ENCODE measurements at regions not wholly inside any gene's neighbourhood (a gene's known extent, or its start where the extent isn't known, plus 50 kb on each side); places are given as distances from the start of the nearest gene placed in this dataset.

DNA sequence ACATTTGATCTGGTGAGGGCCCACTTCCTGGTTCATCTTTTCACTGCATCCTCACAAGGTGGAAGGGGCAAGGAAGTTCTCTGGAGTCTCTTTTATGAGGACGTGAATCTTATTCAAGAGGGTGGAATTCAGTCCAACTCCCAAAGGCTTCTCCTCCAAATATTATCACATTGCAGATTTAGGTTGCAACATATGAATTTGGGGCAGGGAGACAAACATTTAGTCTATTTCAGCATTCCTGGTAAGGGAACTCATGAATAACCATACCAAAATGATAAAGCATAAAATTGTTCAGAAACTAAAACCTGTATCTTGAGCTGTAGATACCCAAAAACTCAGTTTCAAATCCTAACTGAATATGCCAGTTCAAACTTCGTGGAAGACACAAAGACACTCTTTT is 246.8 kb downstream of the QDPR start:
- TF ChIP-seq CTCF (IDR thresholded peaks at IDR 0.05; ENCODE audit: insufficient read depth, low read length): no peak
- H3K4me3 ChIP-seq (ENCODE audit: low read depth, low read length): no peak overlapping the region
- peak; percentile 55 for DNase-seq (ENCODE audit: low read depth)

DNA sequence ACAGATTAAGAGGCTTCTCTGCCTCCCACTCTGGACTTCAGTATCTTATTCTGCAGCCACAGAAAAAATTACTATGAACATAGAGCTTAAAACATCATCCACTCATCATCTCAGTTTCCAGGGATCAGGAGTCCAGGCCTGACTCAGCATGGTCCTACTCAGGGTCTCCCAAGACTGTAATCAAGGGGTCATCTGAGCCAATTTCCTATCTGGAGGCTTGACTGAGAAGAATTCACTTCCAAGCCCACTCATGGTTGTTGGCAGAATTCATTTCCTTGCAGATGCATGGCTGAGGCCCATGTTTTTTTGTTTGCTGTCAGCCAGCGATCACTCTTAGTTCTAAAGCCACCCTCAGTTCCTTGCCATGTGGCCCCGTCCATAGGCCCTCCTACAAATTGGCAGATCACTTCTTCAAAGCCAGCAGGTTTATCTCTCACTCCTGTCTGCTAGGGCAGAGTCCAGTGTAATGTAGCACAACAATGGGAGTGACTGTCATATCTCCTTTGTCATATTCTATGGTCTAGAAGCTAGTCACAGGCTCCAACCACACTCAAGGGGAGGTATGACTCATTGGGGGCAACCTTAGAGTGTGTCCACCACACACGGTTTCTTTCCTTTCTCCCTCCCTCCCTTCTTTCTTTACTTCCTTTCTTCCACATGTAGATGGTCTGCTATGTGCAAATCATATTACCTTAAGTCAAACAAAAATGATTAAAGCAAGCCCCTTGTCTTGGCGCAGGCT is 251.6 kb downstream of the QDPR start:
- DNase-seq (ENCODE audit: low read depth): peak; percentile 47
- H3K4me3 ChIP-seq (ENCODE audit: low read depth, low read length): no peak overlapping the region
- TF ChIP-seq CTCF (IDR thresholded peaks at IDR 0.05; ENCODE audit: insufficient read depth, low read length): no peak

- no peak for TF ChIP-seq CTCF (IDR thresholded peaks at IDR 0.05; ENCODE audit: insufficient read depth, low read length)
- DNase-seq (ENCODE audit: low read depth): no peak
- no peak overlapping the region for H3K4me3 ChIP-seq (ENCODE audit: low read depth, low read length)
Observed at GRCh38 chr4:17258106-17258505, 253.8 kb downstream of the QDPR start.

DNA sequence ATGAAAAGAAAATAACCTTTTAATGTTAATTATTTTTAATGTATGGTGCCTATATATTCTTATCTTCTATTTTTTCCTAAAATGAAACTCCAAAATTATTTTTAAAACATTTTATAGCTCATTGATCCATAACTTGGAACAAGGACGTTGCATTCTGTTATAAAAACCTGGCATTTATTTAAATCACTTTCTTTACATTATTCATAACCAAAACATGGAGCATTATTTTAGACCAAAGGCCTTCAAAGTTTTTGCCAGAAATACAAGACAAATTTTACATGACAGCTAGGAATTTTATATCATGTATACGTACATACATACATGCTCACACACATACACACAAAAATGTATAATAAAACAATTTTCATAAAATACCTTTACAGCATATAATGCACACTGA is 259.8 kb downstream of the QDPR start:
- no peak for DNase-seq (ENCODE audit: low read depth)
- no peak overlapping the region for H3K4me3 ChIP-seq (ENCODE audit: low read depth, low read length)
- TF ChIP-seq CTCF (IDR thresholded peaks at IDR 0.05; ENCODE audit: insufficient read depth, low read length): no peak

DNA sequence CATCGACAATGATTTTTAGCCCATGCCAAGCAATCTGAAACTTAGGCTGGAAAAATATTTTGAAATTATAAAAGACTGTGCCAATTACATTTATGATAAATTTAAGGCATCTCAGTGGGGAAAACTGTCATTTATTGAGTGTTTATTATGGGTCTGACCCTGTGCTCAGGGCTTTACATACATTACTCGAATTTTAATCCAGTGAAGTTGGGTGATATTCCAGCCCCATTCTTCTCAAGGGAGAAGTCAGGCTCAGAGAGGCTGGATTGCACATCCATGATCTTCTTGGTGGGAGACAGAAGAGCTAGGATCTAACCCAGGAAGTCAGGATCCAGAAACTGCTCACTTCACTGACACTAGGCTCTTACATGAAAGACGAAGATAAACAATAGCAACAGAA is 260.8 kb downstream of the QDPR start:
- H3K4me3 ChIP-seq (ENCODE audit: low read depth, low read length): no peak overlapping the region
- DNase-seq (ENCODE audit: low read depth): no peak
- TF ChIP-seq CTCF (IDR thresholded peaks at IDR 0.05; ENCODE audit: insufficient read depth, low read length): no peak

- no peak overlapping the region for H3K4me3 ChIP-seq (ENCODE audit: low read depth, low read length)
- no peak for TF ChIP-seq CTCF (IDR thresholded peaks at IDR 0.05; ENCODE audit: insufficient read depth, low read length)
- no peak for DNase-seq (ENCODE audit: low read depth)
Observed at GRCh38 chr4:17250591-17250990, 261.3 kb downstream of the QDPR start.

DNA sequence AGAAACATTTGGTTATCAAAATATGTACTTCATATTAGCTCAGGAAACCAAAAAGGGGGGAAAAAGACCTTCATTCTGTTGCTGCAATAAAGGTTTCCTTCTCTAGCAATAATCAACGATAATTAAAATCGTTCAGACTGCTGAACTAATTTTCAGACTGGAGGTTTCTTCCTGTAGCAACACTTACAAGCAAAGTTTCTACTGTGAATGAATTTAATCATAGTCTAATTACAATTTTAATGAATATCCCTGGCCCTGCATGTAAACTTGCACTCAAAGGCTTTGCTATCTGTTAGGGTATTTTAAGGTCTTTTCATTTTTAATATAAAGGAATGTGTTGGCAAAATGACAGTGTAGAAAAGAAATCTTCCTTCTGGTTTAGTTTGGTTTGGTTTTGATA is 265.2 kb downstream of the QDPR start:
- no peak for TF ChIP-seq CTCF (IDR thresholded peaks at IDR 0.05; ENCODE audit: insufficient read depth, low read length)
- DNase-seq (ENCODE audit: low read depth): no peak

More for the DNA sequence above, 265.2 kb downstream of the QDPR start:
- no peak overlapping the region for H3K4me3 ChIP-seq (ENCODE audit: low read depth, low read length)
